HG02943 (cell line): ENCODE measurements at regions not wholly inside any gene's neighbourhood (a gene's known extent, or its start where the extent isn't known, plus 50 kb on each side); places are given as distances from the start of the nearest gene placed in this dataset.
"Not testable (repeated sequence)": the region's sequence is repeated elsewhere in the genome, so short reads cannot be mapped to it uniquely, and the experiment has no call there.

Source experiments
- ATAC-seq: cut with Tn5 transposase; IDR thresholded peaks from one replicate; pipeline ENCODE4 v1.9.1; 2021; ENCODE audit warnings: mild to moderate bottlenecking, low read depth, moderate library complexity; ENCODE audit not compliant: unreplicated experiment

DNA sequence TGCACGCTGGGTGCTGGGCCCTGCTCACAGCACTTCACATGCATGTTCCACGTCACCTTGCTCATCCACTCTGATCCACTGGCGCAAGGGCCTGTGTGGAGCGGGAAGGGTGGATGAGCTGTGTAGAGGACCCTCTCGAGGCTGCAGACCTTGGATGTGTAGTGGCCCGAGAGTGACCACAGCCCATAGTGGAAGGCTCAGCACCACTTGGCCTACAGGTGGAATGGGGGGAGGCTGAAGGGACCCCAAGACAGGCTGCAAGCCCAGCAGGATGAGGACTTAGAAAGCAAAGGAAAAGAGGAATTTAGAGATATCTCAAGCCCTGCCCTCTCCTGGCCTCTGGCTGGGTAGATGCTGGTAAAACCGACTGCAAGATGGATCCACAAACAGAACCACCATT, 175.9 kb upstream of the COPS8 start:
- no peak for ATAC-seq

DNA sequence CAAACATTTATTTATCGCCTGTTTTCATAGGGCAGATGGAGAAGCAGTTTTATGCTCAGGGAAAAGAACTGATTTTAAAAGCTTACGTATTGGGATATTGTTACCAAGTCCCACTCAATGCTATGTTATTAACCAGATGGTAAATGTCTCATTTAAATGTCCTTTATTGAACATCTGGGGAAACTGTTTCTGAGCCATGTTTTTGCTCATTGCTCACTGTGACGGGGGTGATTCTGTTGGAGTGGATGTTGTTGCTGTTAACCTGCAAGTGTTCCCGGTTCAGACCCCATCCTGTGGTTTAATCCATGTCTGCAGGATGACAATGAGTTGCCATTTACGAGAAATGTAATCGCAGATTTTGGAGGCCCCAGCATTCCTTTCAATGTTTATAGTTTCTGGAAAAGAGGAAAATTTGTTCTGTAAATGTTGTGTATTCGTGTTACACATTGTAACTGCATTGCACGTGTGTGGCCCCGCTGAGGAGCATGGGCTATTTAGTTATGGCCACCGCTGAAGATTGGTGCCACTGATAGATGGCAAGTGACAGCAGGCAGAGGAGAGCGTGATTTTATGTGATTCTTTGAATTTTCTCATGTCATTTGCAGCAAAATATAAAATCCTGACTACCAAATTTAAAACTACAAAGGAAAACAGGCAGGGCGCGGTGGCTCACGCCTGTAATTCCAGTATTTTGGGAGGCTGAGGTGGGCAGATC, 174.8 kb upstream of the COPS8 start:
- ATAC-seq = no peak

DNA sequence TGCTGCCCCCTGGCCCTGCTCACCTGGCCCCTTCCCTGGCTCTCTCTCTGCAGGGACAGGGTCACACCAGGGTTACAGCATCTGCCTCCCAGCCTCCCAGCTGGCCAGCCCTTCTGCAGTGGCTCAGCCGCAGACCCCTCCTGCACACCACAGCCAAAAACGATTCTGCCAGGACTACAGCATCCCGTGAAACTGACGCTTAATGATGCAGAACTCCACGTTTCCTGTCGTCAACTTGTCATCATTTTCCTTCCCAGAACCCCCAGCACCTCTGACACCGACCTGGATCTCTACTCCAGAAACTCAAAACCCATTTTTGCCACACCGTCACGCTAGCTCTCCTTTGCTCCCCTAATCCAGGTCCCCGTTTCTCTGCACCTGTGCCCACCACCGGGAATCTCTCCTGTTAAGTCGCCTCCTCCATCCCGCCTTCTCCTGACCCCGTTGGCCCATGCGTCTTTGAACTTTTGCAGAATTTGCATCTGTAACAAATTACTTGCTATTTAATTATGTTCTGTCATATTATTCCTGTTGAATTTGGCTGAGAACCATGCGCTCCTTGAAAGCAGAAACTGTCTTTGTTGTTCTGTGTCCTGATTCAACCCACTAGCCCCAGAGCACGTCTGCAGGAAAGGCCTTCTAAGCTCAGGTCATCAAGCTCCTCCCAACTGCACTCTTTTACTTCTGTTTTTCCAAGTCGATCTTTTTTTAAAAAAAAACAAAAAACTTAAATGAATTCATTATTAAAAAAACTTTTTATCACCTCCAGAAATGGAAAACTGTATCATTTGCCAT, 173.2 kb upstream of the COPS8 start:
- no peak for ATAC-seq

DNA sequence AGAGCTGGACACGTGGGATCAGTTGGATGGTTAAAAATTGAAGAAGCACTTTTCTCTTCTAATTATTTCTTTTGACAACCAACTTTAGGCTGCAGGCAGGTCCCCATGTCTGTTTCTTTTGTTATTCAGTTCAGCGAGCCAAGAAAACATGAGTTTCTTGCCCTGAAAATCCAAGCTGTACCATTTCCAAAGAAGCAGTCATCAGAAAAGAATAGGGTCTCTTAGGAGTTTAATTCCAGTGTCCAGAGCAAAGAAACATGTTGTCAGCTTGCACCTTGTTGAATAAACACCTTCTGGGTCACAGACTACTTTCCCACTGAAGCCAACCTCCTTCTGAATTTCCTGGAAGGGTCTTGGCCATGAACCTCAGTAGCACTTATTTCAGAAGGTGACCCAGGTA, 170.5 kb upstream of the COPS8 start:
- ATAC-seq = no peak

DNA sequence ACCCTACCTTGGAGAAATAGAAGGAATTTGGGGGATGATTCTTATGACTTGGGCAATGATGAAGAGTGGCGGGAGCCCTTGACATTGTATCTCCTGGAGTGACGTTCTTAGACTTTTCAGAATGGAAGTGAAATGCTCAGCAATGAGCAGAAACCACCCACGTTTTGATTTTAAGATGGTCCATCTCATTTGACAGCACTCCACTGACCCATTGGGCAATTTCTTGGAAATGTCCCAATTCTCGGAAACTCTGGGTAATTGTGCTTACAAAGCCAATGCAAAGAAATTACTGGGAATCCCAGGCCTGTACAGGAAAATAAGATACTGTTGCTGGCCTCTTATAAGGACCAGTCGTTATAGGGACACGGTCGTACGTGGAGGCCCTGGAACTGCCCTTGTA, 170.0 kb upstream of the COPS8 start:
- no peak for ATAC-seq

DNA sequence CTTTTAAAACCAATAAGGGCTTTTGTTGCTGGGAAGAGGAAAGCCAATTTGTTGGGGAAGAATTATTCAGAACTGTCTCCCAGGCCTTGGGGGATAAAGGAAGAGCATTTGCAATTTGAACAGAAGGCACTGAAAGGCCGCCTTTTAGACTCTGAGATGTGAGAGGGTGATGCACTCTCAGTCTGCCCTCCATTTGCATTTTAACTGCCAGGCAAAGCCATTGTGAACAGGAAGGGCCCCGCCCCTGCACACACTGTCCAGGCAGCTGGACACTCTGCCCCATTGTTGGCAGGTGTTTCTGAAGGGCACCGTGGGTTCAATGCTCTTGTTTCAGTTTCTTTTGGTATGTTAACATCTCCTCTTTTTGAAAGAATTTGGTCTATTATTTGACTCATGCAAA, 169.5 kb upstream of the COPS8 start:
- ATAC-seq = no peak

DNA sequence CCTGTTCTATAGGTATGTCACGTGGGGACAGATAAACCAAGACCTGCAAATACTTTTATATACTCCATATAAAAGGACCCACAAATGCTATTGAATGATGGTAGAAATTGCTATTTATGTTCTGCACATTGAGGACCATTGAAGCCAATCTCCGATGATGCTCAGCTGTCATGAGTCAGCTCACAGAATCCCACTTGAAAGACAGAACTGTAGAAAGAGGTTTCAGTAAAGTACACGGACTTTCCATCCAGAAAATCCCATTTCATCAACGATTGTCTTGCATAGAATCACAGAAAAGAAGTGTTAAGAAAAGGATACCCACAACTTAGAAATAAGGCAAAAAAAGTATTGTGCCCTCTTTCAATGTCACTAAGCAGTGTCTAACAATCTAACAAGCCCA, 169.0 kb upstream of the COPS8 start:
- ATAC-seq = no peak

DNA sequence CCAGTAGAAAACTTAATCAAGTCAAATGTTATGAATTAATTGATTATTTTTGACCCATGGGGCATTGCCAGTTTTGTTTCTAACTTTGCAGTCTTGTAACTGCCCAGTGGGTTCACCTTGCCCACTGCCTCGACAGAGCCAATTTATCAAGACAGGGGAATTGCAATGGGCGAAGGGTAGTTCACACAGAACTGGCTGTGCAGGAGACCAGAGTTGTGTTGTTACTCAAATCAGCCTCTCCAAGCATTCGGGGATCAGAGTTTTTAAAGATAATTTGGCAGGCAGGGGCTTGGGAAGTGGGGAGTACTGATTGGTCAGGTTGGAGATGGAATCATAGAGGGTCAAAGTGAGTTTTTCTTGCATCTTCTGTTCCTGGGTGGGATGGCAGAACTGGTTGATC, 168.5 kb upstream of the COPS8 start:
- ATAC-seq = no peak

DNA sequence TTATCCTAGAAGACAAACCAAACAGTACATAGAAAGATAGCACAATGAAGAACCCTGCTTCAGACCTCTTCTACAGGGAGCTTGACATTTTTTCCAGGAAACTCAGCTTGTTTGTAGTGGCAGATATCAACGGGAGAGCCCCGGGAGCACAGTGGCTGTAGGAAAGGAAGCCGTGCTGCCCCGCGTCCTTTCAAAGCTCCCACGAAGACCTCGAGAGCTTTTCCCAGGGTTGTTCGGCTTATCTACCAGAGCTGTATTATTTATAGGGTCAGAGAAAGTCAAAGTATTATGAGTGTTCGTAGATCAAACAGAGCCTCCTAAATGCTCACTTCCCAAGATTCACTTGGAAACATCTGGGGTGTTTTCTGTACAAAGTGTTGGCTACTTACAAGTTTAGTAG, 167.1 kb upstream of the COPS8 start:
- ATAC-seq = no peak

DNA sequence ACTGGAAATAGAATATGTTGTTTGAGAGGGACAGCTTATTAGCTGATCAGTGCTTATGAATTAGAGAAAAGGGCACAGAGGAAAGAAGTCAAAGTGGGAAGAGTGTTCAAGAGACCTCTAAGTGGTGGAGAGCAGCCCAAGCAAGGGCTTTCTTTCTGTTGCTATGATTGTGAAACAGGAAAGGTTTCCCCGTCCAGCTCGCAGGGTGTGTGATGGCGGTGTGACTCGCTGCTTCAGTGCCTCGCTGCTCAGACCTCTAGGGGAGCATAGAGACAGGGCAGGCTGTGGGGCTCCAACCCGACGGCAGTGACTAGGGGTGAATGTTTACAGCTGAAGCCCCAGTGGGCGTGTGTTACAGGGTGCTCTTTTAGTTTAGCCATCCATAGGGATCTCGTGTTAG, 166.5 kb upstream of the COPS8 start:
- ATAC-seq = no peak

DNA sequence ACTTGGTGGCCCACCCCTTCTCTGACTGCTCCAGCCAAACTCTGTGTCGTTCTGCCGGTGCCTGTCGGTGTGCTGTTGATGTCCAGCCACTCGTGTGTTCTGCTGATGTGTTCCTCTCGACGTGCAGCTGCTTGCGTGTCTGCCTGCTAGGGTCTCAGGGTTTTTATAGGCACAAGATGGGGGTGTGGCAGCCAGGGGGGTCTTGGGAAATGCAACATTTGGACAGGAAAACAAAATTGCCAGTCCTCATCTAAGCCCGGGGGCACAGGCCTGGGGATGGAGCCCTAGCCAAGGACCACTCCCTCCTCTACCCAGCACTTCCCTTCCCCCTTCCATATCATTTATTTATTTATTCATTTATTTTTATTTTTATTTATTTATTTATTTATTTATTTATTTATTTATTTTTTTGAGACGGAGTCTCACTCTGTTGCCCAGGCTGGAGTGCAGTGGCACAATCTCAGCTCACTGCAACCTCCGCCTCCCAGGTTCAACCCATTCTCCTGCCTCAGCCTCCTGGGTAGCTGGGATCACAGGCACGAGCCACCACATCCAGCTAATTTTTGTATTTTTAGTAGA, 165.8 kb upstream of the COPS8 start:
- ATAC-seq = not testable (repeated sequence)

DNA sequence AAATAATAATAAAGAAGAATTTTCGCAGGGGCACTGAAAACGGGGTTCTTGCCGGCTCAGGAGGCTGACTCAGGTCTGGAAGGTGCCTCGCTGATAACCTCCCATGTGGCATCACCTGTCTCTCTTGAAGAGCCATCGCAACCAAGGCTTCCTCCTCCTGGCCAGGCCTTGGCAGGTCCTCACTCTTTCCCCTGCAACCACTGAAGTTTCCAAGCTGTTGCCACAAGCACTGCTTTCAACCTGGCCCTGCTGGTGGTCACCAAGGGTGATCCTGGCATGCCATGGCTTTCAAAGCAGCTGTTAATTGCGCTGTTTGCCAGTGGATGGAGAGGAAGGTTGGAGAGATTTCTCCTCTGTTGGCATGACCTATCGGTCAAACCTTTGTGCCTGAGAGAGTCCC, 163.6 kb upstream of the COPS8 start:
- no peak for ATAC-seq

DNA sequence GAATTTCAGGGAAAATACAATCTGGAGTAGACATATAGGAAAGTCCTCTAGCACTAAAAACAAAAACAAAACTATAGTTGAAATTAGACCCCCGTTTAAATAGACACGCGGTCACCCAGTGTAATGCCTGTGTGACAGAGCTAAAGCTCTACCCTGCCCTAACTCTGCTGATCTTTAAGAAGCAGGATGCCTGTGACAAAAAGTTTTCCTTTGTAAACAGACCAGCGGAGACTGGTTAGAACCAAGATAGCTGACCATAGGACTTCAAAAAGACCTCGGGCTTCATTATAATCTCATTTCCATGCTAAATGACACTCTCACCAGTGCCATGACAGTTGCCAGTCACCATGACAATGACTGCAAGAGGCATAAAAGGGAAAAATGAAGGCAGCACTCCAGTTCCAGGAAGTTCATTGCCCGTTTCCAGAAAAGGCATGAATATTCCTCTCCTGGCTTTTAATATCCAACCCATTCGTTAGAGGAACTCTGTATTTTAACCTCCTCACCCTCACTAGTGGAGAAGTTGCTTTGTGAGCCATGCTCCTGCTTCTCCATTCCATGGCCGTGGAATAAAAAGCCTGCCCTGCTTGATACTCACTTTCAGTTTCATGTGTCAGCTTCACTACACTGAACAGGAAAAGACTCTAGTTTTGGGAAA, 157.2 kb upstream of the COPS8 start:
- ATAC-seq = no peak

DNA sequence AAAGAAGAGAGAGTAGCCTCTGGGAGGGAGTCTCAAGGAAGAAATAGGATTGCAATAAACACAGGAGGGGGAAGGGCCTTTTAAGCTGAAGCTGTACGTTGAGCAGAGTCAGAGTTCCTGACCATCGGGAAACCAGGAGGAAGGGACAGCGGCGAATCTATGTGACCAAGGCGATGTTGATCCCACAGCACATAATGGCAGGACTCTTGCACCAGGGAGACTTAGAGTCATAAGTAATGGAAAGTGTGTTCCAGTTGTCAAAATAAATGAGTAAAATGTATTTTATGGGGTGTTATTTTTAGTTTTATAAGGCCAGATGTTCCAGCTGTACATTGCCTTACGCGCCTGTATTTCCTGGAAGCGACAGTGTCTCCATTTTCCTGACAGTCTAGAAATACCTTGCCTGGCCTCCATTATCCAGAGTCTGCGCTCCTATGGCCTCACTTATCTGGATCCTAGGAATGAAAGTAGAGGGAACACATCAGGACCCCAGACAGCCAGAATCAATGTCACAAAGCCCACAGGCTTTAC, 152.8 kb upstream of the COPS8 start:
- ATAC-seq = no peak

DNA sequence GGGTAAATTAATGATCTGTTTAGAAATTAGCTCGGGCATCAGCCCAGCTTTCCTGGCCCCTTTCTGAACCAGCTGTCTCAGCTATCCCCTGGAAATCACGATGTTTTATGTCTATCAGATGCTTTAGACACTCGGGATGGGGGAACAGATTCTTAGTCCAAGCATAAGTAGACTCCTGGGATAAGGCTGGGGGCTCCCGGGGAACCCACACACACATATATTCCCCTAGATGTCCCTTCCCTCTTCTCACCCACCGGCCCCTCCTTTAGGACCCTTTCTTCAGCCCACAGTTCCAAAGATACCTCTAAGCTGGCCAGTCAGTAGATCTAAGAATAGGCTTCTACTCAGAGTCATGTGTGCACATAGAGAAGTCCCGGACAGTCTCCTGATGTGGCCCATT, 151.5 kb upstream of the COPS8 start:
- ATAC-seq = no peak

DNA sequence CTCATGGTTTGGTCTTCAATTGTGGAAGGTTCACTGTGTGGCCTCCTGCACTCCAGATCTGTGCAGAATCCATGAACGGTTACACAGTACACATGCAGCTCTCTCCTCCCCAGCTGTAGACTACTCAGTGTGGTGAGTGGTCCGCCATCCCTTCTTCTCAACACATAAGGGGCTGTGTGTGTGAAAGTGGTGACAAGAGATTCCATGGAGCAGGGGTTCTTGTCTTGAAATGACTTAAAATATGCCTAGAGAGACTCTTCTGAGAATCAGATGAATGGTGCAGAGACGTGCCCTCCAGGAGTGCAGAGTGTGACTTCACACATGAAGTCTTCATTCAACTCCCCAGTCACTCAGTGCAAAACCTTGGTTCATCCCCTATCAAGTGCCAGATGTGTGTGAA, 151.0 kb upstream of the COPS8 start:
- no peak for ATAC-seq

DNA sequence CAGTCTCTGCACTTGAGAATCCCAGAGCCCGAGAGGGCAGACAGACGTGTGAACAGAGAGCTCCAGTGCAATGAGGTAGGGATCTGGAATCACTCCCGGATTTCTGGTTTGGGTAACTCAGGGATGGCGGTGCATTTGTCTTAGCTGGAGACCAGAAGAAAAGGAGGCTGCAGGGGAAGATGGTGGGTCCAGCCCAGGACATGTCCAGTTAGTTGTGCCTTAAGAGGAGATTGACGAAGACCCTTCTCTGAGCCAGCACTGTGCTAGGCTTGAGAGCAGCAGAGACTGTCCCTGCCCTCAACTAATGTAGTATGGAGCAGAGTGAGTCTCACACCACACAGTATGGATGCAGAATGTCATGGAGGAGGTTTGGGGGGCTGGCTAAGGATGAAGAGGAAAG, 150.6 kb upstream of the COPS8 start:
- ATAC-seq = no peak

DNA sequence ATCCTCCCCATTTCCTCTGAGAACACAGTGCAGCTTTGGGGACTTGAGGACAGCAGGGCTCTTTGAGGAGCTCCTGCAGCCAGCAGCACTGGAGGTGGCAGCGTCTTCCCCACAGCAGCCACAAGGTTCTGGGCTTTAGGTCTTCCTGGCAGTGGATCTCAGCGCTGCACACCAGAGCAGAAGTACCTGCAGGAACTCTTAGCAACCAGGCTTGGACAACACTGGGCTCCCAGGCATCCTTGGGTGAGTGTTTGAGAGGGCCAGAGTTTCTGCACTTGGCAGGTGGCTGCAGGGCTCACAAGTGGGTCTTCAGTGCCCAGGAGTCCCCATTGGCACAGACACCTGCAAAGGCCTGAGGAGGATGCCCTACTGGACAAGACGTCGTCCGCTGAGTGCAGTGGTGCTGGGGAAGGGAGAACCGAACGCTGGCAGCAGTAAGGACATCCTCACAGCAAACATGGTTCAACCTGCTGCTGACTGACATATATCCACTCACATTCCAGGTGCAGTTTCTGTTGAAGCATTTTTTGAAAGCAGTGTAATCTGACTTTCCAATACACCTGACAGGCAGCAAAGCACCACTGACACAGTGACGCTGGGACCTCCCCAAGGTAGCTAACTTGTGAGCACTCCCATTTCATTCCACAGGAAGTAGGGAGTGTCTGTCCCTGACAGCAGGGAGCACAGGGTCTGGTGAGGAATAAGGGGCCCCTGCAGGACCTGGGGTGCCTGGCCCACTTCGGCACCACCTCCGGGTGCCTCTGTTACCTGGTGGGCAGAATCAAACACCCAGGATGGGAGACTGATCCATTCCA, 149.9 kb upstream of the COPS8 start:
- no peak for ATAC-seq

DNA sequence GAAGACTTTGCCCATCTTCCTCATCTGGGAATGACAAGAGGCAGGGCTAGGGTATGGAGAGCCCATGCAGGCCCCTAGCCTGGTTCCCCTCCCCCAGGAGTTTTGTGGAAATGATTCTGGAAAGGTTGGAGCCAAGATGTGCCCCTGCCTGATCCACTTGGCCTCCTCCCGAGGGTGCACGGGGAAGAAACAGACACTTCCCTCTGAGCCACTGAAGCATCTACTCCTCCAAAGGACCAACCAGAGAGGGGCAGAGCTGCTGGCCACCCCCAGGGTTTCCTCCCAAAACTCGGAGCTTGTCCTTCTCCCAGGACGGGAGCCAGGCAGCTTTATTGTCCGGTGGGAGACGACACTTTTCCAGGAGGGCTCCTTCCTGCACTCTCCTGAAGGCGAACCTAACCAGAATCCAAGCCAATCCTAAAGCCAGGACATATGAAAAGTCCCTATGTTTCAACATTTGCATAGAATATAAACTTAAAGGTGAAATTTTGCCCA, 149.2 kb upstream of the COPS8 start:
- no peak for ATAC-seq

DNA sequence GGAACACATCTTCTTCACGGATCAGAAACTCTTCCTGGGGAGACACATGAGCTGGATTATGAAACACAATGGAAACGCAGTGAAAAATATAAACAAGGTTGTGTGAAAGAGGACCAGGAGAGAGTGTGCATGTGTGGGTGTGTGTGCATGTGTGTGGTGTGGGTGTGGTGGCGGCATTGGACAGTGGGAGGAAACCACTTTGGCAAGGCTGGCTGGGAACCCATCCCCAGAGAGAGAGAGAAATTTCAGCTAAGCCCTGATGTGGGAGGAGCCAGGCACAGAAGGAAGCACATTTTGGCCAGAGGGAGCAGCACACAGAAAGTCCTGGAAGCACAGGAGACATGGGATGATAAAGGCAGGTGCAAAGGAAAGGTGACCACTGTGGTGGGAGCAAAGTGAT, 147.6 kb upstream of the COPS8 start:
- ATAC-seq = no peak
